Bronchial epithelial cell (primary cell): ENCODE measurements at regions not wholly inside any gene's neighbourhood (a gene's known extent, or its start where the extent isn't known, plus 50 kb on each side); places are given as distances from the start of the nearest gene placed in this dataset.

ENCODE experiments used
- DNase-seq: peaks from one replicate; pipeline ENCODE4 v3.0.0-alpha.2; 2010; ENCODE audit warnings: low read depth
- FAIRE-seq: peaks from 2 replicates; lab custom pipeline; 2011; peaks lifted over from hg19 to GRCh38; lab: Jason Lieb, UNC
- H3K27me3 ChIP-seq: 2 replicates; pipeline ENCODE4 v1.5.1; 2011; ENCODE audit warnings: low read length; ENCODE audit not compliant: control insufficient read depth, insufficient read depth
- H3K36me3 ChIP-seq: 2 replicates; pipeline ENCODE4 v1.5.1; 2011; ENCODE audit warnings: low read length; ENCODE audit not compliant: control insufficient read depth, insufficient read depth
- H3K4me3 ChIP-seq: 2 replicates; pipeline ENCODE4 v1.5.1; 2011; ENCODE audit warnings: mild to moderate bottlenecking, low read depth, low read length, control low read depth
- CTCF ChIP-seq: IDR thresholded peaks from 2 replicates; pipeline ENCODE4 v1.5.1; 2011; ENCODE audit warnings: mild to moderate bottlenecking, moderate library complexity, low read length, control low read depth, inconsistent platforms; ENCODE audit not compliant: insufficient read depth, severe bottlenecking

- FAIRE-seq, result no peak
Measured at GRCh38 chr15:53009093-53009492, 219.0 kb upstream of the ONECUT1 start.

GRCh38 chr15:53000409-53000808, 210.3 kb upstream of the ONECUT1 start:
- no peaks in the 10 kb centered on the region for H3K36me3 ChIP-seq
- H3K27me3 ChIP-seq, result no peaks in the 10 kb centered on the region
- DNase-seq (no peak), FAIRE-seq (no peak)
- no peak overlapping the region for H3K4me3 ChIP-seq
- no peak for TF ChIP-seq CTCF

More at GRCh38 chr15:53009093-53009492, 219.0 kb upstream of the ONECUT1 start:
- H3K36me3 ChIP-seq, result no peaks in the 10 kb centered on the region
- no peak for TF ChIP-seq CTCF
- no peaks in the 10 kb centered on the region for H3K27me3 ChIP-seq
- no peak for DNase-seq
- no peak overlapping the region for H3K4me3 ChIP-seq

- no peak for TF ChIP-seq CTCF
- H3K36me3 ChIP-seq, result no peaks in the 10 kb centered on the region
- DNase-seq (no peak), FAIRE-seq (no peak)
- no peaks in the 10 kb centered on the region for H3K27me3 ChIP-seq
- no peak overlapping the region for H3K4me3 ChIP-seq
Measured at GRCh38 chr15:52997123-52997522, 207.0 kb upstream of the ONECUT1 start.

- Histone ChIP-seq H3K36me3 (no peaks in the 10 kb centered on the region), H3K4me3 (no peak overlapping the region), H3K27me3 (no peaks in the 10 kb centered on the region)
- TF ChIP-seq CTCF, result no peak
- no peak for DNase-seq
- FAIRE-seq, result no peak
Measured at GRCh38 chr15:52994290-52994689, 204.2 kb upstream of the ONECUT1 start.

GRCh38 chr15:52984507-52984906, 194.4 kb upstream of the ONECUT1 start:
- Histone ChIP-seq H3K4me3 (no peak overlapping the region), H3K27me3 (no peaks in the 10 kb centered on the region), H3K36me3 (no peaks in the 10 kb centered on the region)
- no peak for FAIRE-seq
- DNase-seq, result no peak
- no peak for TF ChIP-seq CTCF

- Histone ChIP-seq H3K36me3 (no peaks in the 10 kb centered on the region), H3K27me3 (no peaks in the 10 kb centered on the region), H3K4me3 (no peak overlapping the region)
- no peak for FAIRE-seq
- no peak for DNase-seq
- no peak for TF ChIP-seq CTCF
Measured at GRCh38 chr15:52980446-52980845, 190.3 kb upstream of the ONECUT1 start.
